AG04450 (cell line): ENCODE measurements at regions not wholly inside any gene's neighbourhood (a gene's known extent, or its start where the extent isn't known, plus 50 kb on each side); places are given as distances from the start of the nearest gene placed in this dataset.

Experiments
- CTCF ChIA-PET: fragments of 300-600, 350-600 bp; formaldehyde crosslinking; extraction: SDS; loops from one replicate; lab custom pipeline; 2022; ENCODE audit warnings: antibody characterized with exemption, inconsistent platforms; lab: Charles Lee
- POLR2A ChIA-PET: fragments of 350-600 bp; formaldehyde crosslinking; extraction: SDS; loops from one replicate; lab custom pipeline; 2021; ENCODE audit warnings: antibody characterized with exemption, inconsistent platforms; lab: Yijun Ruan, JAX
- DNase-seq: peaks from one replicate; pipeline ENCODE4 v3.0.0-alpha.2; 2011; ENCODE audit warnings: low read depth, low spot score
- H3K27ac ChIP-seq: one replicate; pipeline ENCODE4 v1.5.1; 2012; ENCODE audit warnings: low read depth, low read length, control low read depth
- H3K27me3 ChIP-seq: one replicate; pipeline ENCODE4 v1.6.0; 2012; ENCODE audit warnings: low read length; ENCODE audit not compliant: control insufficient read depth, insufficient read depth
- H3K4me3 ChIP-seq: 2 replicates; pipeline ENCODE4 v1.5.1; 2011; ENCODE audit warnings: mild to moderate bottlenecking, low read depth, low read length, control low read depth
- H3K9me3 ChIP-seq: 2 replicates; pipeline ENCODE4 v1.5.1; 2012; ENCODE audit warnings: low read length; ENCODE audit not compliant: control insufficient read depth, insufficient read depth
- CTCF ChIP-seq: IDR thresholded peaks from 2 replicates; pipeline ENCODE4 v1.5.1; 2011; ENCODE audit warnings: low read depth, low read length, control low read depth, inconsistent platforms

DNA sequence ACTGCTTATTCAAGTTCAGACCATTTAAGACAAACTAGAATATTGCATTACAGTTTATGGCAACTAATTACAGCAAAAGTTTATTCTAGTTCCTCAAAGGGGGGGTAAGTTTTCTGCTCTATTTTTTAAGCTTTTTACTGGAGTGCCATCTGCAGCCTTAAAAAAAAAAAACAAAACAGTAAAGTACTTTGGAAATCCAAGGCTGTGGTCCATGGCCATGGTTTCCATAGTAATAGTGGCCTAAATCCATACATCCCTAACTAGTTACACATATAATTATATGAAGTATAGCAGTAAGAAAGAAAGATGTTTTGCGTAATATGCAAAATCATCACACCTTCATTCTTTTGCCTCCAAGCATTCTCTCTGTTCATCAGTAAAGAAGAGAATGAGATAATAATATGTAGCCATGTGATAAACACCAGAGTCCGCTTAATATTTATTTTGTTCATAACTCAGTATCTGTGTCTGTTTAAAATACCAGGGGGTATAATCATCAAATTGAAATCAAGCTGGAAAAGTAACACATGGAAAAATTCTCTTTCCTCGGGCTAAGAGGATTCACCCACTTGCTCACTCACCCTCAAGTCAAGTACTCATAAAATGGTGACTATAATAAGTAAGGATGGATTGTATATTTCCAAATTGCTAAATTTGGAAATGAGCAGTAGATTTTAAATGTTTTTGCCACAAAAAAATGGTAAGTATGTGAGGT lies 301.1 kb upstream of the RND3 start:
- CTCF ChIA-PET = interaction anchor here (0.6 to 1.0 kb wide), 2 partner anchors 451 to 648 kb away, joined by 3 to 7 read pairs; no protein-coding TSS in a partner anchor
- POLR2A ChIA-PET = no interaction called here
- Histone ChIP-seq H3K4me3 (no peak overlapping the region), H3K27ac (no peak overlapping the region), H3K27me3 (no peaks in the 10 kb centered on the region), H3K9me3 (peaks cover 6% of the 10 kb centered on the region)
- no peak for TF ChIP-seq CTCF
- no peak for DNase-seq

GRCh38 chr2:150787353-150788093 lies 300.1 kb upstream of the RND3 start:
- no peak for DNase-seq
- POLR2A ChIA-PET = no interaction called here
- CTCF ChIA-PET = interaction anchor here (0.6 kb wide), 1 partner anchor 647 kb away, joined by 7 read pairs; no protein-coding TSS in a partner anchor
- H3K9me3 ChIP-seq = peaks cover 3% of the 10 kb centered on the region
- no peaks in the 10 kb centered on the region for H3K27me3 ChIP-seq
- no peak overlapping the region for H3K27ac ChIP-seq
- no peak overlapping the region for H3K4me3 ChIP-seq
- TF ChIP-seq CTCF = no peak

GRCh38 chr2:150784389-150784788 lies 296.9 kb upstream of the RND3 start:
- no peak for TF ChIP-seq CTCF
- ChIA-PET CTCF (no interaction called here), POLR2A (no interaction called here)
- no peaks in the 10 kb centered on the region for H3K27me3 ChIP-seq
- no peak overlapping the region for H3K27ac ChIP-seq
- no peak for DNase-seq
- no peak overlapping the region for H3K4me3 ChIP-seq
- H3K9me3 ChIP-seq = no peaks in the 10 kb centered on the region; the same call in 1 of the 2 replicates

- Histone ChIP-seq H3K27me3 (no peaks in the 10 kb centered on the region), H3K4me3 (no peak overlapping the region), H3K9me3 (no peaks in the 10 kb centered on the region; the same call in 1 of the 2 replicates), H3K27ac (no peak overlapping the region)
- DNase-seq = no peak
- ChIA-PET POLR2A (no interaction called here), CTCF (no interaction called here)
- TF ChIP-seq CTCF = no peak
Observed at GRCh38 chr2:150783896-150784295, 296.4 kb upstream of the RND3 start.

DNA sequence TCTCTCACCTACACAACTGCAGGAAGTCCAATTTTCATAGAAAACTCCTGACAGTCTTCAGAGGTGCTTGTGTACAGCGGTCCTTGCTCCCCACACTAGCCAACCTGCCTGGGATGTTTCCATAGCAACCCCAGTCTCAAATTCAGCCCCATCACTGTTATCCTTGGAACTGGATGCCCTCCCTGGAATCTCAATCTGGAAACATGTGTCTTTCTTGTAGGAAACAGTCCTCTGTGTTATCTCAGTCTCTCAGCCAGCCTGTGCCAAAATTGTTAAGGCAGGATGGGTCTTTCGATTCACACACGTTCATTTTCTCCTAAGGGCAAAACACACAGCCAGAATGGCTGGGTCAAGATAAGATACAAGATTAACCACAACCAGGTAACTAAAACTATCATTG lies 295.5 kb upstream of the RND3 start:
- Histone ChIP-seq H3K9me3 (no peaks in the 10 kb centered on the region; the same call in 1 of the 2 replicates), H3K27me3 (no peaks in the 10 kb centered on the region), H3K27ac (no peak overlapping the region), H3K4me3 (no peak overlapping the region)
- DNase-seq = no peak
- TF ChIP-seq CTCF = no peak
- ChIA-PET CTCF (no interaction called here), POLR2A (no interaction called here)
